Chondrocyte (in vitro differentiated cells): ENCODE measurements at regions not wholly inside any gene's neighbourhood (a gene's known extent, or its start where the extent isn't known, plus 50 kb on each side); places are given as distances from the start of the nearest gene placed in this dataset.
"Not testable (repeated sequence)": the region's sequence is repeated elsewhere in the genome, so short reads cannot be mapped to it uniquely, and the experiment has no call there.

Experiments used
- DNase-seq: peaks from one replicate; pipeline ENCODE4 v3.0.0; 2021; ENCODE audit warnings: mixed read lengths, low spot score
- H3K27ac Mint-ChIP-seq: one replicate; pipeline ENCODE4 v1.8.0; 2021; ENCODE audit warnings: mild to moderate bottlenecking, moderate library complexity, mixed read lengths; ENCODE audit not compliant: unreplicated experiment
- H3K27me3 Mint-ChIP-seq: 2 replicates; pipeline ENCODE4 v1.8.0; 2021; ENCODE audit warnings: low read depth, mixed read lengths
- H3K36me3 Mint-ChIP-seq: 2 replicates; pipeline ENCODE4 v1.8.0; 2021; ENCODE audit warnings: low read depth, mixed read lengths
- H3K4me1 Mint-ChIP-seq: 2 replicates; pipeline ENCODE4 v1.8.0; 2021; ENCODE audit warnings: low read depth, mild to moderate bottlenecking, mixed read lengths
- H3K4me3 Mint-ChIP-seq: one replicate; pipeline ENCODE4 v1.8.0; 2021; ENCODE audit warnings: mild to moderate bottlenecking, moderate library complexity, mixed read lengths; ENCODE audit not compliant: unreplicated experiment
- H3K9me3 Mint-ChIP-seq: 2 replicates; pipeline ENCODE4 v1.8.0; 2021; ENCODE audit warnings: low read depth, mixed read lengths
- CTCF ChIP-seq: fragments of 200-600 bp; sonication (generic); IDR thresholded peaks from 2 replicates; pipeline ENCODE4 v1.5.0; 2021; ENCODE audit warnings: antibody characterized with exemption, mild to moderate bottlenecking, moderate library complexity

GRCh38 chr9:33740075-33740474 is 55.3 kb upstream of the PRSS3 start:
- no peak overlapping the region for H3K27ac Mint-ChIP-seq
- peaks cover 5% of the 10 kb centered on the region for H3K9me3 Mint-ChIP-seq
- peaks cover 3% of the 10 kb centered on the region for H3K36me3 Mint-ChIP-seq
- H3K27me3 Mint-ChIP-seq, result no peaks in the 10 kb centered on the region
- no peak for TF ChIP-seq CTCF
- H3K4me3 Mint-ChIP-seq, result no peak overlapping the region
- DNase-seq, result no peak
- peaks cover 14% of the 10 kb centered on the region for H3K4me1 Mint-ChIP-seq

- not testable (repeated sequence) for H3K27ac Mint-ChIP-seq, H3K36me3 Mint-ChIP-seq, H3K27me3 Mint-ChIP-seq, H3K9me3 Mint-ChIP-seq, DNase-seq, H3K4me3 Mint-ChIP-seq, H3K4me1 Mint-ChIP-seq
These were observed 54.4 kb upstream of the PRSS3 start for GRCh38 chr9:33740958-33741357.

DNA sequence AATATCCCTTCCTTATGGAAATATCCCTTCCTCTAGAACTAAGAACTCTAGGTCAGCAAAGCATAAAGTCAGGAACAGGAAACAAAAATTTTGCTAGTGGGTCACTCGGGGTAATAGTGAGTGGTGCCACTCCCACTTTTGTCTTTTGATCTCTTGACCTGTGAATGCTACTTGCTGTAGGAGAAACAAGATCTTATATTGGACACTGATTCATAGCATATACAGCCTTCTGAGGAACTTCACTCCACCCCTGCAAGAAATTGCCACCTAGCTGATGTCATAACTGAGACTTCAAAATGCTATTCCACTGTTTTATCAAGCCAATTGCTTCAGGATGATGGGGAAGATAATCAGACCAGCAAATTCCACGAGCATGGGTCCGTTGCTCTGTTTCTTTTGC is 53.3 kb upstream of the PRSS3 start:
- Mint-ChIP-seq H3K4me3 (no peak overlapping the region), H3K4me1 (peaks cover 5% of the 10 kb centered on the region), H3K27ac (no peak overlapping the region), H3K9me3 (peaks cover 5% of the 10 kb centered on the region), H3K27me3 (peaks cover 11% of the 10 kb centered on the region), H3K36me3 (peaks cover 6% of the 10 kb centered on the region)
- TF ChIP-seq CTCF, result no peak
- DNase-seq, result no peak

GRCh38 chr9:33742519-33742918 is 52.8 kb upstream of the PRSS3 start:
- peaks cover 6% of the 10 kb centered on the region for H3K36me3 Mint-ChIP-seq
- H3K9me3 Mint-ChIP-seq, result peaks cover 5% of the 10 kb centered on the region
- H3K4me1 Mint-ChIP-seq, result peaks cover 5% of the 10 kb centered on the region
- H3K27ac Mint-ChIP-seq, result no peak overlapping the region
- H3K4me3 Mint-ChIP-seq, result no peak overlapping the region
- no peak for DNase-seq
- TF ChIP-seq CTCF, result no peak
- H3K27me3 Mint-ChIP-seq, result peaks cover 11% of the 10 kb centered on the region
